GM12864 (cell line): ENCODE measurements at regions not wholly inside any gene's neighbourhood (a gene's known extent, or its start where the extent isn't known, plus 50 kb on each side); places are given as distances from the start of the nearest gene placed in this dataset.

Experiments used
- DNase-seq: peaks from one replicate; pipeline ENCODE4 v3.0.0-alpha.2; 2011; ENCODE audit warnings: low read depth
- H3K4me3 ChIP-seq: 2 replicates; pipeline ENCODE4 v1.5.1; 2011; ENCODE audit warnings: mild to moderate bottlenecking, low read depth, low read length, control low read depth
- TF ChIP-seq, protein P1 (sequence below): IDR thresholded peaks from 2 replicates; pipeline ENCODE4 v1.5.1; 2011; ENCODE audit warnings: low read depth, mild to moderate bottlenecking, moderate library complexity, low read length, control low read depth, inconsistent platforms; ENCODE audit errors: missing control alignments

- DNase-seq: no peak
- TF ChIP-seq, protein P1, sequence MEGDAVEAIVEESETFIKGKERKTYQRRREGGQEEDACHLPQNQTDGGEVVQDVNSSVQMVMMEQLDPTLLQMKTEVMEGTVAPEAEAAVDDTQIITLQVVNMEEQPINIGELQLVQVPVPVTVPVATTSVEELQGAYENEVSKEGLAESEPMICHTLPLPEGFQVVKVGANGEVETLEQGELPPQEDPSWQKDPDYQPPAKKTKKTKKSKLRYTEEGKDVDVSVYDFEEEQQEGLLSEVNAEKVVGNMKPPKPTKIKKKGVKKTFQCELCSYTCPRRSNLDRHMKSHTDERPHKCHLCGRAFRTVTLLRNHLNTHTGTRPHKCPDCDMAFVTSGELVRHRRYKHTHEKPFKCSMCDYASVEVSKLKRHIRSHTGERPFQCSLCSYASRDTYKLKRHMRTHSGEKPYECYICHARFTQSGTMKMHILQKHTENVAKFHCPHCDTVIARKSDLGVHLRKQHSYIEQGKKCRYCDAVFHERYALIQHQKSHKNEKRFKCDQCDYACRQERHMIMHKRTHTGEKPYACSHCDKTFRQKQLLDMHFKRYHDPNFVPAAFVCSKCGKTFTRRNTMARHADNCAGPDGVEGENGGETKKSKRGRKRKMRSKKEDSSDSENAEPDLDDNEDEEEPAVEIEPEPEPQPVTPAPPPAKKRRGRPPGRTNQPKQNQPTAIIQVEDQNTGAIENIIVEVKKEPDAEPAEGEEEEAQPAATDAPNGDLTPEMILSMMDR: no peak
- no peak overlapping the region for H3K4me3 ChIP-seq
These were observed 334.1 kb downstream of the KCNJ2 start for GRCh38 chr17:70503449-70503848.

GRCh38 chr17:70510288-70510687, 341.0 kb downstream of the KCNJ2 start:
- no peak overlapping the region for H3K4me3 ChIP-seq
- TF ChIP-seq, protein P1: no peak
- no peak for DNase-seq

GRCh38 chr17:70517816-70518215, 348.5 kb downstream of the KCNJ2 start:
- H3K4me3 ChIP-seq: no peak overlapping the region
- TF ChIP-seq, protein P1: no peak
- no peak for DNase-seq

DNA sequence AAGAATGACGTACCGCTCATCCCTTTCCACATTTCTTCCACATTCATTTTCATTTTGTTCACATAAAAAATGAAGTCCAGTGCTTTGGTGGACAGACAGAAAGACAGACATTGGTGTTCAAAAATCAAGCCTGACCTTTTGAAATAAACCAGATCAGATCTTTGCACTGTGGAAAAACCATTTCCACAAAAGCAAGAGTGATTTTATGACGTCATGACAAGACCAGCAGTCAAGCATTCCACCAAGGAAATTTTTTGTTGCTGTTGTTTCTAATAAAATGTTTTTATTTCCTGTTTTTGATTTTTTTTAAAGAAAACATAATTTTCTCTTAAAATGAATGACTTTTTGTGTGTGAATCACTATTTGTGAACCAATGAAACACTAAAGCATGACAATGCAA, 350.0 kb downstream of the KCNJ2 start:
- no peak for DNase-seq
- H3K4me3 ChIP-seq: no peak overlapping the region
- TF ChIP-seq, protein P1: no peak

GRCh38 chr17:70520447-70520846, 351.1 kb downstream of the KCNJ2 start:
- no peak for DNase-seq
- TF ChIP-seq, protein P1: no peak
- no peak overlapping the region for H3K4me3 ChIP-seq

GRCh38 chr17:70520956-70521355, 351.6 kb downstream of the KCNJ2 start:
- TF ChIP-seq, protein P1: no peak
- DNase-seq: no peak
- no peak overlapping the region for H3K4me3 ChIP-seq

- no peak for DNase-seq
- no peak overlapping the region for H3K4me3 ChIP-seq
- TF ChIP-seq, protein P1: no peak
These were observed 352.5 kb downstream of the KCNJ2 start for GRCh38 chr17:70521821-70522256.
